Kidney epithelial cell (primary cell): ENCODE measurements at regions not wholly inside any gene's neighbourhood (a gene's known extent, or its start where the extent isn't known, plus 50 kb on each side); places are given as distances from the start of the nearest gene placed in this dataset.

ENCODE experiments used
- DNase-seq: peaks from one replicate; pipeline ENCODE4 v3.0.0-alpha.2; 2010; ENCODE audit warnings: low read depth
- H3K27me3 ChIP-seq: 2 replicates; pipeline ENCODE4 v1.6.0; 2011; ENCODE audit warnings: low read length; ENCODE audit not compliant: control insufficient read depth, insufficient read depth
- H3K36me3 ChIP-seq: 2 replicates; pipeline ENCODE4 v1.5.1; 2011; ENCODE audit warnings: low read length; ENCODE audit not compliant: control insufficient read depth, insufficient read depth
- H3K4me3 ChIP-seq: 2 replicates; pipeline ENCODE4 v1.5.1; 2011; ENCODE audit warnings: low read depth, mild to moderate bottlenecking, control low read depth, low read length
- TF ChIP-seq, protein P1 (sequence below): IDR thresholded peaks from 2 replicates; pipeline ENCODE4 v1.5.1; 2011; ENCODE audit warnings: mild to moderate bottlenecking, moderate library complexity, low read length, control low read depth, inconsistent platforms; ENCODE audit not compliant: insufficient read depth, poor library complexity, severe bottlenecking

GRCh38 chr4:181823183-181823582, 420.0 kb upstream of the TENM3 start:
- Histone ChIP-seq H3K4me3 (no peak overlapping the region), H3K27me3 (no peaks in the 10 kb centered on the region), H3K36me3 (no peaks in the 10 kb centered on the region)
- DNase-seq = no peak
- TF ChIP-seq, protein P1, sequence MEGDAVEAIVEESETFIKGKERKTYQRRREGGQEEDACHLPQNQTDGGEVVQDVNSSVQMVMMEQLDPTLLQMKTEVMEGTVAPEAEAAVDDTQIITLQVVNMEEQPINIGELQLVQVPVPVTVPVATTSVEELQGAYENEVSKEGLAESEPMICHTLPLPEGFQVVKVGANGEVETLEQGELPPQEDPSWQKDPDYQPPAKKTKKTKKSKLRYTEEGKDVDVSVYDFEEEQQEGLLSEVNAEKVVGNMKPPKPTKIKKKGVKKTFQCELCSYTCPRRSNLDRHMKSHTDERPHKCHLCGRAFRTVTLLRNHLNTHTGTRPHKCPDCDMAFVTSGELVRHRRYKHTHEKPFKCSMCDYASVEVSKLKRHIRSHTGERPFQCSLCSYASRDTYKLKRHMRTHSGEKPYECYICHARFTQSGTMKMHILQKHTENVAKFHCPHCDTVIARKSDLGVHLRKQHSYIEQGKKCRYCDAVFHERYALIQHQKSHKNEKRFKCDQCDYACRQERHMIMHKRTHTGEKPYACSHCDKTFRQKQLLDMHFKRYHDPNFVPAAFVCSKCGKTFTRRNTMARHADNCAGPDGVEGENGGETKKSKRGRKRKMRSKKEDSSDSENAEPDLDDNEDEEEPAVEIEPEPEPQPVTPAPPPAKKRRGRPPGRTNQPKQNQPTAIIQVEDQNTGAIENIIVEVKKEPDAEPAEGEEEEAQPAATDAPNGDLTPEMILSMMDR = no peak

- no peaks in the 10 kb centered on the region for H3K27me3 ChIP-seq
- no peak overlapping the region for H3K4me3 ChIP-seq
- no peak for DNase-seq
- TF ChIP-seq, protein P1 = no peak
- H3K36me3 ChIP-seq = no peaks in the 10 kb centered on the region
Observed at GRCh38 chr4:181823645-181824044, 419.6 kb upstream of the TENM3 start.

DNA sequence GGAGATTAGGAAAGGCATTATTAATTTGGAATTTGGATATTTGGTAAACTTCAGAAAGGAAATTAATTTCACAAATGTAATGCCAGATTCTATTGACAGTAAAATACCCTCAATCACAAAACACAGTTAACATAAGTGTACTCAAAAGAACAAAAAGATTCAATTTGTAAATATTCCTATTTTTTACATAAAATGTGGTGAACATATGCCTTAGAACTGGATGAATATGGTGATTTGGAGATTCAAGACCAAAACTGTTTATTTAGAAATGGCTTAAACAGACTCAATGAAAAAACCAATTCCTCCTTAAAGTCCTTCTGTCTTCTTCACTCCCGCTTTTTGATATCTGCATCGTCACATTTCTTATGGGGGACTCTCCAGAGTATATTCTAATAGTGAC, 417.6 kb upstream of the TENM3 start:
- H3K36me3 ChIP-seq = no peaks in the 10 kb centered on the region
- TF ChIP-seq, protein P1 = no peak
- no peaks in the 10 kb centered on the region for H3K27me3 ChIP-seq
- DNase-seq = no peak
- H3K4me3 ChIP-seq = no peak overlapping the region

DNA sequence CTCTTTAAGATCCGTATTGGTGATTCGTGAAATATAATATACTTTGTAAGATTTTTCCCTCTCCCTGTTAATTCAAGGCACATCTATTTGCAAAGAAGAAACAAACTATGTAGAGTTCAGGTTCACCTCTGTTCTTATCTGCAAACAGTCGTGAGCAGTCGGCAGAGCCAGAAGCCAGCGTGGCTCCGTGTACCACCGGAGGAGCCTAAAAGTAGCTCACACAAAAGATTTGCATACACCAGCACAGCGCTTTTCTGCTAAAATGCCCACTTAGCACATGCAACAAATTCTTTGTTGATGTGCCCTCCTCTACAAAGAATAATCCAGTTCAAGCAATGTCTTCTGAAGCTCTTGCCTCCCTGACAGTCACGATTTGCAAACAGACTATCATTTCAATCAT, 416.0 kb upstream of the TENM3 start:
- Histone ChIP-seq H3K4me3 (no peak overlapping the region), H3K36me3 (no peaks in the 10 kb centered on the region), H3K27me3 (no peaks in the 10 kb centered on the region)
- TF ChIP-seq, protein P1 = no peak
- DNase-seq = no peak

DNA sequence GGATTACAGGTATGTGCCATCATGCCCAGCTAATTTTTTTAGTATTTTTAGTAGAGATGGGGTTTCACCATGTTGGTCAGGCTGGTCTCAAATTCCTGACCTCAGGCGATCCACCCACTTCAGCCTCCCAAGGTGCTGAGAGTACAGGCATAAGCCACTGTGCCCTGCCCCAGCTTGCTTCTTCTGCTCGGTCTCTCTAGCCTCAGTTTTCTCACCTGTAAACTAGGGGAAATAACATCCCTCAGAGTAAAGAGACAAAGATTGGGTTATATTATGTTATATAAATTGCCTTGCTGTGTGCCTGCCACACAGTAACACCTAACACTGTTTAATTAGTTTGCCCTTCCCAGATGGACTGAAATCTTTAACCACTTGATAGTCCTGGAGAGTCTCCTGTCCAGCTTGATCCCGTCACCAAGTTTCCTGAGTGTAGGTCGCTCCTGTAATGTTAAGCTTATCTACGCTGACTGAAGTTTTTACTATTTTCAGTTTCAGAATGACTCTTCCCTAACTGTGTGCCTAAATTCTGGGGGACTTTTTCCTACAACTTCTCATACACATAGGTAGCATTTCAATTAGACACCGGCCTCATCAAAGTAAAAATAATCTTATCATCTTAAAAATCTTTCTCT, 412.7 kb upstream of the TENM3 start:
- H3K4me3 ChIP-seq = no peak overlapping the region
- no peaks in the 10 kb centered on the region for H3K27me3 ChIP-seq
- DNase-seq = no peak
- TF ChIP-seq, protein P1 = no peak
- H3K36me3 ChIP-seq = no peaks in the 10 kb centered on the region

DNA sequence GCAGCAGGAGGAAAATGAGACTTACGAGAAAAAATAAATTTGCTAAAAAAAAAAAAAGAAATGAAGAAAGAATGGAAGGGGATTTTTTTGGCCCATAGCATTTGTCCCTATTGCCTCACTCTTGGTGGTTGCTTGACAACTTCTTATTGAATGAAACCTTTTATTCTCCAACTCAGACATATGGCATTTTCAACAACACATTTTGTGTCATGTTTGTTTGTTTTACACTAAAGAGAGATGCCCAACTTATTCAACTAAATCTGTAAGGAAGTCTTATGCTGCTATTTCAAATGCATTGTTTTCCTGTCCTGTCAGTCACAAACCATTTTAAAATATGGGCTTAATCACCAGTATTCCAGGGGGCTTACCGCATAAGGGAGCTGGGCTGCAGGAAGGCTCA, 409.1 kb upstream of the TENM3 start:
- no peaks in the 10 kb centered on the region for H3K36me3 ChIP-seq
- no peak for DNase-seq
- H3K4me3 ChIP-seq = no peak overlapping the region
- H3K27me3 ChIP-seq = no peaks in the 10 kb centered on the region
- TF ChIP-seq, protein P1 = no peak
